ENCODE measurements at regions not wholly inside any gene's neighbourhood (a gene's known extent, or its start where the extent isn't known, plus 50 kb on each side); places are given as distances from the start of the nearest gene placed in this dataset.

DNA sequence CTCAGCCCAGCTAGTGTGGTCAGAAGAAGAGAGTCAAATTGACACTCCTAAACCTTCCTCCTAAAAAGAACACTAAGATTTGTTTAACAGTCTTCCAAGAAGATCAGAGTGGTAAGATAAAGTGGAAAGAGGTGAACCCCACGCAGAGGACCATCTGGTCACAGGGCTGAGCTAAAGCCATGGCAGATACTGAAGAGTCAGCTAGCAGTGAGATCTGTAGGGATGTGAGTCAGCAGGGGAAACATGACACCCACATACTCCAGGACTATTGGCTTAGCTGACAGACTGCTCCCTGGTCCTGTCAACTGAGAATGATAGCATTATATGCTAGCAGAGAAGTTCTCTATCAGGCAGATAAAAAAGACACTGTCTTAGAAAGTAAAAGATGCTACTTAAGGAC, 269.4 kb upstream of the ALG10 start (continued):
- TF ChIP-seq, protein P1, sequence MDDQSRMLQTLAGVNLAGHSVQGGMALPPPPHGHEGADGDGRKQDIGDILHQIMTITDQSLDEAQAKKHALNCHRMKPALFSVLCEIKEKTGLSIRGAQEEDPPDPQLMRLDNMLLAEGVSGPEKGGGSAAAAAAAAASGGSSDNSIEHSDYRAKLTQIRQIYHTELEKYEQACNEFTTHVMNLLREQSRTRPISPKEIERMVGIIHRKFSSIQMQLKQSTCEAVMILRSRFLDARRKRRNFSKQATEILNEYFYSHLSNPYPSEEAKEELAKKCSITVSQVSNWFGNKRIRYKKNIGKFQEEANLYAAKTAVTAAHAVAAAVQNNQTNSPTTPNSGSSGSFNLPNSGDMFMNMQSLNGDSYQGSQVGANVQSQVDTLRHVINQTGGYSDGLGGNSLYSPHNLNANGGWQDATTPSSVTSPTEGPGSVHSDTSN (IDR thresholded peaks at IDR 0.05): no peak
- TF ChIP-seq POLR2AphosphoS5 (IDR thresholded peaks at IDR 0.05; ENCODE audit: low read depth, low read length): no peak

DNA sequence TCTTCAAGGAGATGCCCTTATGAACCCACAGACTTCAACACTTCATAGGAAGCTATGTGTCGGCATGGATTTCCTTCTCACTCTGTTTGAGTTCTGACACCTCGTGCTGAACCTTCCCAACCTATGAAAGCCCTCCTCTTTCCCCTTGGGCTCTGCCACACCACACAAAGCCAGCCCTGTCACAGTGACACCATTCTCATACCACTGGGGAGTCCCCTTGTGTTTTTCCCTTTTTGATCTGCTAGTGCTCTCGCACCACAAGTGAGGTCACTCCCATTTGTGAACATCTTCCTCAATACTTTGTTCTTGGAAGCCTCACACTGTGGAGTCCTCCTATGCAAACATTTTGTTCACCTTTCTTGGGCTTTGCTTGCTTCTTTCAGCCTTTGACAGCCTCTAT, 264.6 kb upstream of the ALG10 start:
- H3K4me1 ChIP-seq (ENCODE audit: control insufficient read depth in 1 of 2, insufficient read depth in 2 of 2, low read depth in 1 of 2, low read length in 1 of 2): no peaks in the 10 kb centered on the region
- no peaks in the 10 kb centered on the region for H3K79me2 ChIP-seq (ENCODE audit: insufficient read depth)
- H3K9me3 ChIP-seq: no peaks in the 10 kb centered on the region
- H3K9me2 ChIP-seq: no peaks in the 10 kb centered on the region
- H3K4me3 ChIP-seq (ENCODE audit: low read depth in 2 of 2, low read length in 1 of 2): no peak overlapping the region
- H3K36me3 ChIP-seq (replicated peaks in 1 of 2; ENCODE audit: control insufficient read depth in 1 of 2, insufficient read depth in 2 of 2, low read length in 1 of 2): no peaks in the 10 kb centered on the region
- WGBS (ENCODE audit: low lambda C conversion rate): 3% methylated on average over 3 of the region's 3 CpGs
- no peak overlapping the region for H3K27ac ChIP-seq (ENCODE audit: low read depth in 2 of 2, low read length in 1 of 2)
- no peak for TF ChIP-seq ZBTB33 (IDR thresholded peaks at IDR 0.05; ENCODE audit: borderline replicate concordance, low read depth)
- TF ChIP-seq SIN3A (IDR thresholded peaks at IDR 0.05; ENCODE audit: borderline replicate concordance, low read depth, low read length): no peak
- TF ChIP-seq, protein P1 (IDR thresholded peaks at IDR 0.05): no peak
- no peak for TF ChIP-seq TCF12 (IDR thresholded peaks at IDR 0.05)
- no peak for TF ChIP-seq RXRA (IDR thresholded peaks at IDR 0.05; ENCODE audit: borderline replicate concordance, low read depth)
- TF ChIP-seq REST (IDR thresholded peaks at IDR 0.05; ENCODE audit: low read depth, low read length): no peak
- no peak for TF ChIP-seq JUND (IDR thresholded peaks at IDR 0.05)
- TF ChIP-seq TEAD4 (IDR thresholded peaks at IDR 0.05; ENCODE audit: borderline replicate concordance, insufficient read depth): no peak
- TF ChIP-seq SMC3 (IDR thresholded peaks at IDR 0.05; ENCODE audit: low read depth, low read length): no peak
- no peak for TF ChIP-seq NFIC (IDR thresholded peaks at IDR 0.05; ENCODE audit: borderline replicate concordance)
- no peak for TF ChIP-seq ELF1 (IDR thresholded peaks at IDR 0.05)
- no peak for TF ChIP-seq FOXJ3 (CRISPR knock-in tag; IDR thresholded peaks at IDR 0.05)
- no peak overlapping the region for H3K9ac ChIP-seq
- H2AFZ ChIP-seq (ENCODE audit: low read depth): no peak overlapping the region
- no peaks in the 10 kb centered on the region for H3F3A ChIP-seq (replicated peaks; ENCODE audit: insufficient read depth)
- H3K4me2 ChIP-seq: no peak overlapping the region
- ChIA-PET CTCF (no interaction called here), POLR2A (no interaction called here)
- DNase-seq: no peak
- no peaks in the 10 kb centered on the region for H4K20me1 ChIP-seq (ENCODE audit: insufficient read depth)
- H3K27me3 ChIP-seq (ENCODE audit: insufficient read depth): no peaks in the 10 kb centered on the region
